HCEC 1CT (cell line): ENCODE measurements at regions not wholly inside any gene's neighbourhood (a gene's known extent, or its start where the extent isn't known, plus 50 kb on each side); places are given as distances from the start of the nearest gene placed in this dataset.

Experiments
- DNase-seq: peaks from one replicate; pipeline ENCODE4 v3.0.0-alpha.2; 2017

GRCh38 chrX:120692319-120692718 lies 62.5 kb upstream of the C1GALT1C1 start:
- DNase-seq, result no peak

- no peak for DNase-seq
Observed at GRCh38 chrX:120690941-120691340, 61.1 kb upstream of the C1GALT1C1 start.

GRCh38 chrX:120690344-120690743 lies 60.5 kb upstream of the C1GALT1C1 start:
- DNase-seq, result no peak

- no peak for DNase-seq
Observed at GRCh38 chrX:120680090-120680489, 50.2 kb upstream of the C1GALT1C1 start.
